ENCODE measurements at regions not wholly inside any gene's neighbourhood (a gene's known extent, or its start where the extent isn't known, plus 50 kb on each side); places are given as distances from the start of the nearest gene placed in this dataset.

- TF ChIP-seq, protein P1, sequence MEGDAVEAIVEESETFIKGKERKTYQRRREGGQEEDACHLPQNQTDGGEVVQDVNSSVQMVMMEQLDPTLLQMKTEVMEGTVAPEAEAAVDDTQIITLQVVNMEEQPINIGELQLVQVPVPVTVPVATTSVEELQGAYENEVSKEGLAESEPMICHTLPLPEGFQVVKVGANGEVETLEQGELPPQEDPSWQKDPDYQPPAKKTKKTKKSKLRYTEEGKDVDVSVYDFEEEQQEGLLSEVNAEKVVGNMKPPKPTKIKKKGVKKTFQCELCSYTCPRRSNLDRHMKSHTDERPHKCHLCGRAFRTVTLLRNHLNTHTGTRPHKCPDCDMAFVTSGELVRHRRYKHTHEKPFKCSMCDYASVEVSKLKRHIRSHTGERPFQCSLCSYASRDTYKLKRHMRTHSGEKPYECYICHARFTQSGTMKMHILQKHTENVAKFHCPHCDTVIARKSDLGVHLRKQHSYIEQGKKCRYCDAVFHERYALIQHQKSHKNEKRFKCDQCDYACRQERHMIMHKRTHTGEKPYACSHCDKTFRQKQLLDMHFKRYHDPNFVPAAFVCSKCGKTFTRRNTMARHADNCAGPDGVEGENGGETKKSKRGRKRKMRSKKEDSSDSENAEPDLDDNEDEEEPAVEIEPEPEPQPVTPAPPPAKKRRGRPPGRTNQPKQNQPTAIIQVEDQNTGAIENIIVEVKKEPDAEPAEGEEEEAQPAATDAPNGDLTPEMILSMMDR (conservative IDR thresholded peaks at IDR 0.05; ENCODE audit: low read depth, low read length) = no peak
- TF ChIP-seq EZH2 (IDR thresholded peaks at IDR 0.05; ENCODE audit: borderline replicate concordance, low read depth, low read length, poor library complexity, severe bottlenecking) = no peak
Measured at GRCh38 chr3:139132976-139133375, 88.3 kb upstream of the PRR23C start.

Data from A673 (cell line).